ENCODE measurements at regions not wholly inside any gene's neighbourhood (a gene's known extent, or its start where the extent isn't known, plus 50 kb on each side); places are given as distances from the start of the nearest gene placed in this dataset.

- peak; percentile 85 for ATAC-seq
Observed at GRCh38 chr6:55636406-55637102, 57.6 kb upstream of the HMGCLL1 start.

- no peak for ATAC-seq
Observed at GRCh38 chr6:55633471-55633870, 54.5 kb upstream of the HMGCLL1 start.

DNA sequence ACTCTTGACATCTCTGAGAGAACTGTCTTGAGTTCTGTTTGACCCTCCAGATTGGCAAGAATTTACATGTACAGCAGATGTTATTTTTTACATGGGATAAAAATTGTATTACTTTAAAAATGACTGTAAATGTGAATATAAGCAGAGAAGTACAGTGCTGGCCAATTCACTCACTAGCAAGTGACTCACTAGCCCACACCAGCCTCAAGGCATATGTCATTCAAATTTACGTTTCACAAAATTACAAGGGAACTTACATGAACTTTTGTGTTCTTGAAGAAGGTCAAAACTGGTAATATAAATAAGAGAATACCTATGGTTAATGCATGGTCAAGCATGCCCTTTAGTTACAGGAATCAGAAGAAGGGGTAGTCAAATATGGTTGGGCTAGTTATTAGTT is 54.0 kb upstream of the HMGCLL1 start:
- ATAC-seq = no peak
